H1 (cell line): ENCODE measurements at regions not wholly inside any gene's neighbourhood (a gene's known extent, or its start where the extent isn't known, plus 50 kb on each side); places are given as distances from the start of the nearest gene placed in this dataset.

ENCODE experiments used
- CTCF ChIA-PET: fragments of 300-600 bp; sonication (Branson Sonifier 250); formaldehyde crosslinking; loops from one replicate; lab custom pipeline; 2021; ENCODE audit not compliant: partially characterized antibody; lab: Charles Lee
- POLR2A ChIA-PET: fragments of 300-600 bp; sonication (Branson Sonifier 250); formaldehyde crosslinking; loops from one replicate; lab custom pipeline; 2021; ENCODE audit warnings: inconsistent platforms; ENCODE audit not compliant: partially characterized antibody; lab: Charles Lee
- DNase-seq, 2 experiments: peaks; one replicate each; pipeline versions ENCODE4 v3.0.0 to v3.0.0-alpha.2; 2010 to 2022; ENCODE audit warnings: low spot score in 2 of 2, low read depth in 1 of 2, mixed read lengths in 1 of 2
- FAIRE-seq: peaks from 2 replicates; lab custom pipeline; 2011; peaks lifted over from hg19 to GRCh38; lab: Jason Lieb, UNC
- H2AFZ ChIP-seq: 2 replicates; pipeline ENCODE4 v1.8.1; 2012; ENCODE audit warnings: low read length, inconsistent platforms
- H2AK5ac ChIP-seq: 2 replicates; pipeline ENCODE4 v1.6.1; 2013; ENCODE audit warnings: low read depth, low read length
- H2BK120ac ChIP-seq: replicated peaks from 2 replicates; pipeline ENCODE3; 2013; ENCODE audit warnings: low read depth, low read length, inconsistent platforms
- H2BK12ac ChIP-seq: 2 replicates; pipeline ENCODE4 v1.6.1; 2013; ENCODE audit warnings: low read depth, low read length
- H2BK15ac ChIP-seq: 2 replicates; pipeline ENCODE4 v1.6.1; 2013; ENCODE audit warnings: low read length
- H2BK20ac ChIP-seq: 2 replicates; pipeline ENCODE4 v1.6.1; 2013; ENCODE audit warnings: low read length
- H2BK5ac ChIP-seq: 2 replicates; pipeline ENCODE4 v1.6.1; 2013; ENCODE audit warnings: low read depth, low read length
- H3K14ac ChIP-seq: 2 replicates; pipeline ENCODE4 v1.6.1; 2013; ENCODE audit warnings: inconsistent platforms; ENCODE audit not compliant: insufficient read length
- H3K18ac ChIP-seq: 2 replicates; pipeline ENCODE4 v1.6.1; 2013; ENCODE audit warnings: low read length; ENCODE audit errors: extremely low read depth
- H3K23ac ChIP-seq: 2 replicates; pipeline ENCODE4 v1.6.1; 2013; ENCODE audit warnings: inconsistent platforms; ENCODE audit not compliant: insufficient read length
- H3K23me2 ChIP-seq: 2 replicates; pipeline ENCODE4 v1.6.1; 2013; ENCODE audit warnings: low read depth, low read length
- H3K27ac ChIP-seq: 2 replicates; pipeline ENCODE4 v1.6.1; 2011; ENCODE audit warnings: low read depth, low read length, inconsistent platforms
- H3K27me3 ChIP-seq, 4 experiments: replicated peaks in 1 of 4; 1 replicate in 1 of 4; 2 replicates in 3 of 4; pipeline versions ENCODE4 v1.6.1 to v1.8.1; 2011 to 2013; ENCODE audit warnings: low read length in 3 of 4, mild to moderate bottlenecking in 3 of 4, inconsistent platforms in 2 of 4, mixed read lengths in 2 of 4, moderate library complexity in 1 of 4; ENCODE audit not compliant: control insufficient read depth in 3 of 4, insufficient read depth in 3 of 4; ENCODE audit errors: extremely low read depth in 1 of 4
- H3K36me3 ChIP-seq, 4 experiments: 2 replicates each; pipeline versions ENCODE4 v1.6.1 to v1.8.1; 2011 to 2013; ENCODE audit warnings: mild to moderate bottlenecking in 4 of 4, low read length in 3 of 4, moderate library complexity in 2 of 4, control low read depth in 1 of 4, inconsistent platforms in 1 of 4; ENCODE audit not compliant: insufficient read depth in 4 of 4, control insufficient read depth in 2 of 4
- H3K4ac ChIP-seq: replicated peaks from 2 replicates; pipeline ENCODE3; 2013; ENCODE audit warnings: low read length, low read depth, mixed read lengths, inconsistent platforms; ENCODE audit not compliant: insufficient read length
- H3K4me1 ChIP-seq, 4 experiments: replicated peaks in 1 of 4; 1 replicate in 1 of 4; 2 replicates in 3 of 4; pipeline versions ENCODE4 v1.6.1 to v1.8.1; 2011 to 2013; ENCODE audit warnings: low read length in 3 of 4, inconsistent platforms in 2 of 4, mixed read lengths in 1 of 4; ENCODE audit not compliant: insufficient read depth in 4 of 4, control insufficient read depth in 3 of 4
- H3K4me2 ChIP-seq, 2 experiments: 2 replicates each; pipeline versions ENCODE4 v1.6.1 to v1.8.1; 2011 to 2013; ENCODE audit warnings: low read depth in 2 of 2, low read length in 2 of 2, control low read depth in 1 of 2, inconsistent platforms in 1 of 2, mild to moderate bottlenecking in 1 of 2; ENCODE audit not compliant: insufficient read depth in 1 of 2
- H3K4me3 ChIP-seq, 4 experiments: fragments of 200-600, 300-600 bp in 1 of 4; sonication (generic), shearing (Covaris generic), sonication (Bioruptor Twin) in 1 of 4; 2 replicates each; pipeline versions ENCODE4 v1.5.1 to v1.8.1; 2011 to 2016; ENCODE audit warnings: low read length in 4 of 4, low read depth in 3 of 4, control low read depth in 2 of 4, inconsistent platforms in 2 of 4, mild to moderate bottlenecking in 2 of 4, mixed read lengths in 1 of 4, moderate library complexity in 1 of 4; ENCODE audit not compliant: insufficient read depth in 2 of 4; ENCODE audit errors: extremely low read depth in 1 of 4
- H3K56ac ChIP-seq: replicated peaks from 2 replicates; pipeline ENCODE3; 2013; ENCODE audit warnings: low read depth, mild to moderate bottlenecking, mixed read lengths, low read length, inconsistent platforms; ENCODE audit not compliant: insufficient read length
- H3K79me1 ChIP-seq: 2 replicates; pipeline ENCODE4 v1.6.1; 2013; ENCODE audit warnings: low read depth, low read length, control low read depth
- H3K79me2 ChIP-seq, 2 experiments: 2 replicates each; pipeline versions ENCODE4 v1.6.1 to v1.8.1; 2012 to 2013; ENCODE audit warnings: low read length in 2 of 2, mild to moderate bottlenecking in 2 of 2, inconsistent platforms in 1 of 2; ENCODE audit not compliant: insufficient read depth in 2 of 2, control insufficient read depth in 1 of 2
- H3K9ac ChIP-seq, 4 experiments: replicated peaks in 1 of 4; 1 replicate in 1 of 4; 2 replicates in 3 of 4; pipeline versions ENCODE4 v1.6.1 to v1.8.1; 2011 to 2013; ENCODE audit warnings: low read depth in 3 of 4, low read length in 3 of 4, control low read depth in 2 of 4, mild to moderate bottlenecking in 2 of 4, moderate library complexity in 2 of 4, inconsistent platforms in 1 of 4; ENCODE audit errors: extremely low read depth in 1 of 4
- H3K9me3 ChIP-seq, 2 experiments: 2 replicates each; pipeline versions ENCODE4 v1.6.1 to v1.8.1; 2012 to 2013; ENCODE audit warnings: mild to moderate bottlenecking in 2 of 2, moderate library complexity in 2 of 2, control low read depth in 1 of 2, inconsistent platforms in 1 of 2, low read depth in 1 of 2, low read length in 1 of 2, mixed read lengths in 1 of 2; ENCODE audit not compliant: insufficient read depth in 2 of 2
- H4K20me1 ChIP-seq, 2 experiments: replicated peaks in 1 of 2; 2 replicates each; pipeline versions ENCODE3 to v1.8.1; 2011 to 2013; ENCODE audit warnings: inconsistent platforms in 2 of 2, low read length in 2 of 2, mild to moderate bottlenecking in 1 of 2; ENCODE audit not compliant: insufficient read depth in 2 of 2, control insufficient read depth in 1 of 2
- H4K5ac ChIP-seq: 2 replicates; pipeline ENCODE4 v1.6.1; 2013; ENCODE audit warnings: low read length, low read depth, mixed read lengths, inconsistent platforms; ENCODE audit not compliant: insufficient read length
- H4K8ac ChIP-seq: 2 replicates; pipeline ENCODE4 v1.8.0; 2013; ENCODE audit warnings: mild to moderate bottlenecking, moderate library complexity, low read length, inconsistent platforms; ENCODE audit not compliant: insufficient read depth; ENCODE audit errors: extremely low read depth
- H4K91ac ChIP-seq: replicated peaks from 2 replicates; pipeline ENCODE3; 2013; ENCODE audit warnings: low read length, mixed read lengths, inconsistent platforms; ENCODE audit not compliant: insufficient read length
- CHD7 ChIP-seq: fragments of 300-600 bp; sonication (generic); IDR thresholded peaks from 2 replicates; pipeline ENCODE4 v1.7.1; 2012; ENCODE audit warnings: low read length, moderate library complexity, mild to moderate bottlenecking, inconsistent platforms; ENCODE audit not compliant: insufficient replicate concordance
- WGBS, 2 experiments: shearing (Covaris generic) in 1 of 2; methylation state at CpG; one replicate each; pipeline versions ENCODE4 v1.1.6 to v1.1.7; 2013 to 2015; ENCODE audit warnings: low lambda C conversion rate in 2 of 2, mixed read lengths in 2 of 2, inconsistent platforms in 1 of 2, low coverage in 1 of 2, missing lambda C conversion rate in 1 of 2; ENCODE audit not compliant: insufficient replicate concordance in 2 of 2, insufficient coverage in 1 of 2, insufficient read length in 1 of 2; ENCODE audit errors: extremely low coverage in 1 of 2, missing lambda C conversion rate in 1 of 2; 5-methylcytosine and 5-hydroxymethylcytosine counted together

DNA sequence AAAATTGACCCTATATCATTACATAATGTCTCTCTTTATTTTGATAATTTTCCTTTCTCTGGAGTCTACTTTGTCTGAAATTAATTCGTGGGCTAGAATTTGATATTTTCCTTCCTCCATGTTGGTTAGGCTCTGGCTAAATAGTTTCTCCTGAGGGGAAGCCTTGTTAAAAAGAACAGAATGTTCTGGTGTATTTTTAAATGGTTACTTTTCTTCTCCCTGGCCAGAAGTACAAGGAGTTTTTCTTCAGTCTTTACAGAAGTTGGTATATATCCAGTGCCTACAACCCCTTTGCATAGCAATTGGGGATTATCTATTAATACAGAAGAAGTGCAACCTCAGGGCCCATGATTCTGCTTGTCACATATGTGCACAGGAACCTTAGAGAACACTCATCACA is 185.6 kb upstream of the RAB4A start:
- H2AFZ ChIP-seq = no peak overlapping the region
- H4K5ac ChIP-seq = no peak overlapping the region
- ChIA-PET CTCF (no interaction called here), POLR2A (no interaction called here)
- no peak overlapping the region for H2BK15ac ChIP-seq
- H3K4me2 ChIP-seq = no peak overlapping the region
- H3K4me1 ChIP-seq = peaks cover 2 to 13% (median 6%) of the 10 kb centered on the region in 4 experiments; a peak in 5 of 7 replicates
- H3K79me1 ChIP-seq = no peaks in the 10 kb centered on the region
- no peak overlapping the region for H3K56ac ChIP-seq
- H2AK5ac ChIP-seq = no peak overlapping the region
- 82% methylated on average over 1 of the region's 1 CpG; no CpG with 5 or more reads in 1 of the 2 experiments for WGBS, 2 experiments
- H3K4ac ChIP-seq = no peak overlapping the region
- H3K4me3 ChIP-seq = no peak overlapping the region
- H3K23ac ChIP-seq = no peak overlapping the region
- no peaks in the 10 kb centered on the region for H3K36me3 ChIP-seq
- H2BK12ac ChIP-seq = no peak overlapping the region
- H4K8ac ChIP-seq = no peak overlapping the region
- H3K14ac ChIP-seq = no peak overlapping the region
- no peak overlapping the region for H2BK5ac ChIP-seq
- H3K18ac ChIP-seq = no peak overlapping the region
- peaks cover 12 to 16% of the 10 kb centered on the region in 2 experiments for H3K9me3 ChIP-seq
- DNase-seq = no peak
- H4K91ac ChIP-seq = no peak overlapping the region
- no peaks in the 10 kb centered on the region for H4K20me1 ChIP-seq
- no peak for FAIRE-seq
- no peak overlapping the region for H3K27ac ChIP-seq
- H2BK20ac ChIP-seq = no peak overlapping the region
- no peaks in the 10 kb centered on the region for H3K27me3 ChIP-seq
- H3K9ac ChIP-seq = no peak overlapping the region
- no peak overlapping the region for H2BK120ac ChIP-seq
- no peaks in the 10 kb centered on the region for H3K23me2 ChIP-seq
- H3K79me2 ChIP-seq = no peaks in the 10 kb centered on the region
- TF ChIP-seq CHD7 = no peak
